Left cardiac atrium (tissue), 4 donors: ENCODE measurements at regions not wholly inside any gene's neighbourhood (a gene's known extent, or its start where the extent isn't known, plus 50 kb on each side); places are given as distances from the start of the nearest gene placed in this dataset.
A peak's percentile ranks its signal among the peaks of the same experiment; 100 is the strongest.
"Not testable (repeated sequence)": the region's sequence is repeated elsewhere in the genome, so short reads cannot be mapped to it uniquely, and the experiment has no call there.

Experiments
- ATAC-seq, 2 donors: fragments of 200-7000 bp; cut with Tn5 transposase; one replicate each; pipeline ENCODE4 v1.9.1; 2020; ENCODE audit warnings: mild to moderate bottlenecking in 2 of 2, moderate library complexity in 2 of 2
- DNase-seq: peaks from one replicate; pipeline ENCODE4 v3.0.0-alpha.2; 2020
- intact Hi-C, 2 donors: fragments of 100-400 bp; cut with DNase I; formaldehyde crosslinking; loops; one replicate each; pipeline versions ENCODE4 v1.14.1 to v1.15.1; 2022 to 2023
- donor health status: DM: no; HTN: yes; CAD: no.
- donor health status: DM: no; HTN: yes; CAD: no; lungs with severe emphysema.
- donor health status: DM: yes; HTN: yes; CAD: no.
- donor health status: Dilated cardiomyopathy.

DNA sequence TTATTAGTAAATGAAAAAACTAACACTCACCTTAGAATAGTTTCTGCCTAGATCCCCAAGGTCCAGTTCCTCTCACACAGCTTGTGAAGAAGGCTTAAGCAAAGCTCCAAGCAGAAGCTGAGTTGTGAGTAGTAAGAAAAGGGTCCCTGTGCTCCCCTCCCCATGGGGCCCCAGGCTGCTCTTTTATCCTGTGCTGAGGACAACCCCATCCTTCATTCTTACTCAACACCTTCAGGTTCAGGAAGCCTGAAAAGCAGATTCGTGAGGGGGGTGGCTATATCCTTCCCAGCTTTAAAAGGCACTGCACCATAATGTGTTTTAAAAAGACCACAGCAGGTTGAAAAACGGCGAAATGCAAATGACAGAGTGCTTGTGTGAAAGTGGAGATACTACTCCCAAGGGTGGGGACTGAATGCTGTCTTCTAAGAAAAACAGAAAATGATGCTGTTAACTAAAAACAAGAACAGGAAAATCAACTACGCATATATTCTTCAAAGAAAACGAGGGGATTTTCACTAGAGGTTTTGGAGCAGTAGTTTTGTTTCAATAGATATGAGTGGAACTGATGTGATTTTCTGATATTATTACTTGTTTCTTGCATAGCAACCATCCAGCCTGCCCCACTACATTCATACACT is 182.7 kb downstream of the KTN1 start:
- DNase-seq: no peak
- ATAC-seq: no peak
- intact Hi-C loops: no loop called here

DNA sequence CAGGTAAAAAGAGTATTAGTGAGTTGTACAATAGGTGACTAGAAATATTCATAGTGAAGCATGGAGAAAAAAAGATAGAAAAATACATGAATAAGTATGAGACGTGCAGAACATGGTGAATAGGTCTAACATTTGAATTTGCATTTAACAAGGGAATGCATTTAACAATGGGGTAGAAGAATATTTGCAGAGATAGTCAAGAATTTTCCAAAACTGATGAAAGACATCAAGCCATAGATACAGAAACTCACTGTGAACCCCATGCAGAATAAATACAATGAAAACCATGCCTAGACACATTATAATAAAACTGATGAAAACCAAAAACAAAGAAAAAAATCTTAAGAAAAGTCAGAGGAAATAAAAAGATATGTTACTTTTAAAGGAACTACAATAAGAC is 184.8 kb downstream of the KTN1 start:
- ATAC-seq (no peak), DNase-seq (no peak)
- intact Hi-C loops: no loop called here

DNA sequence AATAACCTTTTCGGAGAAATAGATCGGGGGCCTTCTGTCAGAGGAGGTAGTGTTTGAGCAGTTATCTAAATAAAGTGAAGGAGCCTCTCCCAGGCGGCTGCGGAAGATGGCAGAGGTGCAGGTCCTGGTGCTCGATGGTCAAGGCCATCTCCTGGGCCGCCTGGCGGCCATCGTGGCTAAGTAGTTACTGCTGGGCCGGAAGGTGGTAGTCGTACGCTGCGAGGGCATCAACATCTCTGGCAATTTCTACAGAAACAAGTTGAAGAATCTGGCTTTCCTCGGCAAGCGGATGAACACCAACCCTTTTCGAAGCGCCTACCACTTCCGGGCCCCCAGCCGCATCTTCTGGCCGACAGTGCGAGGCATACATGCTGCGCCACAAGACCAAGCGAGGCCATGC is 186.1 kb downstream of the KTN1 start:
- intact Hi-C loops: no loop called here
- ATAC-seq (no peak), DNase-seq (no peak)

DNA sequence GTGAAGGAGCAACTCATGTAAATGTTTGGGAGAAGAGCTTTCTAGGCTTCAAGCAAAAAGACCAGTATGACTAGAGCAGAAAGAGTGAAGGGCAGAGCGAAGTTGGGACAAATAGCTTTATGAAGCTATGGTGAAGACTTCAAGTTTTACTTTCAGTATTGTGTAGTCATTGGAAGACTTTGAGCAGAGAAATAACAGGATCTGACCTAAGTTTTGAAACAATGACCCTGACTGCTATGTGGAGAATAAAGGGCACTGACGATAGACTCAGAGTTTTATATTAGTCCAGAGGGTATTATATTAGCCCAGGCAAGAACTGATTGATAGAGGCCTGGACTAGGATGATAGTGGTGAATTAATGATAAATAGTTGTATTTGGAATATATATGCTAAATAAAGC is 187.3 kb downstream of the KTN1 start:
- intact Hi-C loops: no loop called here
- ATAC-seq: no peak
- no peak for DNase-seq

DNA sequence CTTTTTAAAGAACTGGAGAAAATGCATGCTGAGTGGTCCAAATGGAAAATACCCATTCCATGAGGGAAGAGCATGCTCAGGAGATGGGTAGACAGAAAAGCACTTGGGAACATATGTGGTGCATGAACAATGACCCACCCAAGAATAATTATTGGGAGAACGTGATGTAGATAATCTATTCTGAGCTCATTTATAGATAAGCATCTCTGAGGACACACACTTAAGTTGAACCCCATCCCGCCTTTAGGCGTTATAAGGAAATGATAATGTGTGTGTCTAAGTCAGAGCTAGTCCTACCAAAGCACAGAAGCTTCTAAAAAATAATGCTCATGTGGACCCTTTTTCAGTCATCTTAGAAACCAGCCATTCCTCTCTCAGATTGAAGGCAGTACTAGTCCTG is 189.9 kb downstream of the KTN1 start:
- no peak for DNase-seq
- no peak for ATAC-seq
- intact Hi-C loops: no loop called here

DNA sequence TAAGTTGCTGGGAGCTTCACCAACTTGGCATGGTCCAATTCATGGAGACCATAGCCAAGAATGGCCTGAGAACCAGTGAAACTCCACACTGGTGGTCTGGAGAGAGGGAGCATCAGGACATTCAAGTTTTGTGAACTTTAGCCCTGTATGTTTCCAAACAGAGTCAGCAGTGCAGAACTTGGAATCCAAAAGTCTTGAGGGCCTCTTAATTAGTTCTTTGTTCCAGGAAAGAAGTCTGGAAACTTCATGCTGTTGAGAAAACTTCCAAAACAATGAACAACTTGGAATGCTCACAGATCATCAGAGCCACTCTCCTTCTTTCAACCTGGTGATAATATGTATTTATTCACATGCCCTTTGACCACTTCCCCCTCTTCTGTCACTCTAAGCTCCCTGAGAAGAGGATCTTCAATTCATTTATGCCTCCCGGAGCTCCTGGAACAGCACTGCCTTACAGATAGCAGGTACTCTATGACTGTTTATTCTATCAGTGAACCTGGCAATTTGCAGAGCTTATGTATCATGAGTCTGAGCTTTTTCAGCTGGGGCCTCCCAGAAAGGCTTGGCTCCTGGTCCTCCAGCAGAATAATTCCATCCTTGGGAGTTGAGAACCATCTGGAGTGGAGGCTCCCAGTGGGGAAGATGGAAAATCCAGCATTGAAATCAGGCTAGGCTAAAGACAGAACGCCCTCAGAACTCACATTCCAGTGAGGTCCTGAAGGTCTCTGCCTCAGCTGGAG is 191.4 kb downstream of the KTN1 start:
- intact Hi-C loops: no loop called here
- DNase-seq: no peak
- ATAC-seq: peak; percentile 27 to 47

DNA sequence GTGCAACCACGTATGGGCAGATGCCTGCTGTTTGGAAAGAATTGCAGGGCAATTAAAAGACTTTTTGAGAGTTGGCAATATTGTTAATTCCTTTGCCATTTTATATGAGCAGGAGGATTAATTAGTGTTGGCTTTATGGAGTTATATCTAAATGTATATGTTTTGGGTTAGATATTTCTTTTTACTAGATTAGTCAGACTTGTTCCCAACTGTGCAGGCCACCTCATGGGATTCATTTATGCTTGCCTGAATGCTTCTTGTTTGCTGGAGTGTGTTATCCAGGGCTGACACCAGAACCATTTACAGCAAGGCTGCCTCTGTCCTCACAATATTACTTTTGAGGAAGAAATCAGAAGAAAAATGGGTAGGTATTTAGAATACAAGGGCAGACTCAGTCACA is 192.5 kb downstream of the KTN1 start:
- intact Hi-C loops: no loop called here
- ATAC-seq (no peak), DNase-seq (no peak)

DNA sequence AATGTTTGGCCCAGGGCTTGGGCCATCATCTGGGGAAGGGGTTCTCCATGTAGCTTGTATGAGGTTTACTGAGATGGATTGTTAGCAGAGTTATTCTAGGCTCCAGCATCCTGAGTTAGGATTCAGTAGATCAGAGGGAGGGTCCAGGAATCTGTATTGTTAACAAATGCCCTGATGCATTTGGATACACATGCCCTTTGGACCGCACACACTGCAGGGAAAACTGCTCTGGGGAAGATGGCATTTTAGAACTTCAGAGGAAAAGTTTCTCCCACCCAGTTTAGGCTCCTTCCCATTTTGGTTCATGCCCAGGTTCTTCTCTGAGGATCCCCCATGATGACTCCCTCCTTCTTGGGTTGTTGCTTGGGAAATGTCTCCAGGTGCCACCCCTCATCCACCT is 193.3 kb downstream of the KTN1 start:
- DNase-seq (no peak), ATAC-seq (no peak)
- intact Hi-C loops: no loop called here

DNA sequence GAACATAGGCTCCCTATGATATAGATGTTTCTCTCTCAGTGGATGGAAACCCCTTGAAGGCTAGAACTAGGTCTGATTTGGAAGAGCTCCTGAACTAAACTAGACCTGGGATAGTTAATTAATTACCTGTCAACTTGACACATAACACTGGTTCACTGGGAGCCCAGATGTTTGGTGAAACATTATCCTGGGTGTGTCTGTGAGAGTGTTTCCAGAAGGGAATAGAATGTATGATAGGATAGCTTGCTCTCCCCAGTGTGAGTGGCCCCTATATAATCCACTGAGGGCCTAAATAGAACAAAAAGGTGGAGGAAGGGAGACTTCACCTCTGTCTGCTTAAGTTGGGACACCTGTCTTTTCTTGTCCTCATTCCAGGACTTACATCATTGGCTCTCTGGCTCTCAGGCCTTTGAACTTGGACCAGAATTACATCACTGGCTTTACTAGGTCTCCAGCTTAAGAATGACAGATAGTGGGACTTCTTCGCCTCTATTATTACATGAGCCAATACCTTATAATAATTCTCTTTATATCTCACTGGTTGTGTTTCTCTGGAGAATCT is 194.1 kb downstream of the KTN1 start:
- intact Hi-C loops: no loop called here
- ATAC-seq (no peak), DNase-seq (no peak)

DNA sequence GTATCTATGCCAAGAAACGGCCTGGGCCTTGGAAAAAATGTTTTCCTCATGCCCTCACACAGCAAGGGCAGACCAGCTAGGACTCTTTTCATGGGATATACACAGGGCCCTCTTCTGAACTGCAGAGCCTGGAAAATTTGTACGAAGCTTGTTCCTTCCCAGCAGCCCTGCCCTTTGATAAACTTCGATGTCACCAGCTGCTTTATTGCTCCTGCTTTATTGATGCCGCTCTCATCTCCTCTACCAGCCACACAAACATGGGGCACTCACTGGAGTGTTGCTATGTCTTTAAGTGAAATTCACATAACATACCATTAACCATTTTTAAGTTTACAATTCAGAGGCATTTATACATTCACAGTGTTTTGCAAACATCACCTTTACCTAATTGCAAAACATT is 197.9 kb downstream of the KTN1 start:
- intact Hi-C loops: no loop called here
- no peak for ATAC-seq
- DNase-seq: no peak

DNA sequence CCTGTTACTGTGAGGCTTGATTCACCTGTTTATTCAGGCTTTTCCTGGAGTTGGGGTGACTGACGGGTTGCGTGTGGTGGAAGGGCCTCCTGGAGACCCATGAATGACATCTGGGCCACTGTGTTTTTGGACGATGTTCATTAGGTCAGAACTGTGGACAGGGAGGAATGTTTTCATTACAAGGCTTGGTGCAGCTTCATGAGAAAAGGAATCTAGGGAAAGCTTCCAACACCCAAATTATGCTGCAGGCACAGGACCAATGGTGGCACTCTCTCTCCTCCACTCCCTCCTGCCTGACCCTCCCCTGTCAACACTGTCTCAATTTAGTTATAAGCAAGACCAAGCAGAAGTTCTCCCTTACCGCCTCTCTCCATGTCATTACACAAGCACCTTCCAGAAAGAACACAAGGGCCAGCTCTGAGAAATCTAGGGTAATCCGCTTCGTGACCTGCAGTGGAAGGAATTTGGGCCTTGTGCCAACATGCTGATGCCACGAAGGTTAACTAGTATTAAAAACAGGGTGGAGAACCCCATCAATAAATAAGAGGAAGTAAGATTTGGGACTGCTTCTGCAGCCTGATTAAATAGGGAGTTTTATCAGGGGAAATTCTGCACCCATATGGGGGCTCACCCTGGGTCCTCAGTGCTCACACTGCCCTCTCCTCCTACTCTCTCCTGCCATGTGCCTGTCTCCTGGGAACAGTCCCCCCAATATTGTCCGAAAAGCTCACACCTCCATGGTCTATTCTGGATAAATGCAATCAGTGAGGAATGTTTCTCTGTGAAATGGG is 200.3 kb downstream of the KTN1 start:
- intact Hi-C loops: no loop called here
- DNase-seq: peak; percentile 78
- ATAC-seq: peak; percentile 91 to 97

DNA sequence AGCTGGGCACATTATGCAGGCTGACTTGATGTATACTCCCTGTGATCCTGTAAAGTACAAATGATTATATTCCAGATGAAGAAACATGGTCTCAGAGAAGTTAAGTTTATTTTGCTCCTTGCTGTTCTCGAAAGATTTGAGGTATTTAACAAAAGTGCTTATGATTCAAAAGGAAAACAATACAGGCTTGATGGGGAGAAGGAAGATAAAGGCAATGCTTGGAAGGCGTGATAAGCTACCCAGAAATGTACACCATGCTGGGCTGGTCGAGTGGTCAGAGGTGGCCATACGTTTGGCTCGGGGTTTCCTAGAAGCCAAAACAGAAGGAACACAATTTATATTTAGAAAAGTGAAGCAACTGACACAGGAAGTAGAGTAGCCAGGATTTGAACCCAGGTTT is 201.0 kb downstream of the KTN1 start:
- intact Hi-C loops: no loop called here
- DNase-seq: no peak
- ATAC-seq: no peak

DNA sequence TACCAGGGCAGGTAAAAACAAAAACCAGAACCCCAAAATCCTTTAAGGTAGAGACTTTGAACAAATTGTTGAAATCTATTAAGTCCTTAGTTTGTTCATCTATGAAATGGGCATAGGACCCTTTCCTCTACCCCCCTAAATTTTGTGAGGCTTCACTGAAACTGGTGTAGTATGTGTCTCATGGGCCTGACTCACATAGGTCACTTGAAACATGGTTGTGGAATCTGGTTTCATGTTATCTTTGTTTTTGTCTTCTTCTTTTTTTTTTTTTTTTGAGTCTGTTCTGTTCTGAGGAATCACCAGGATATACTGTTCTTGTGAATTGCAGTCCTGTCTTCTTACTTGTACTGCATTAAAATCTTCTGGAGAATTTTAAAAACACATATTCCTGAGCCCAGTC is 202.2 kb downstream of the KTN1 start:
- DNase-seq (no peak), ATAC-seq (no peak)
- intact Hi-C loops: no loop called here

DNA sequence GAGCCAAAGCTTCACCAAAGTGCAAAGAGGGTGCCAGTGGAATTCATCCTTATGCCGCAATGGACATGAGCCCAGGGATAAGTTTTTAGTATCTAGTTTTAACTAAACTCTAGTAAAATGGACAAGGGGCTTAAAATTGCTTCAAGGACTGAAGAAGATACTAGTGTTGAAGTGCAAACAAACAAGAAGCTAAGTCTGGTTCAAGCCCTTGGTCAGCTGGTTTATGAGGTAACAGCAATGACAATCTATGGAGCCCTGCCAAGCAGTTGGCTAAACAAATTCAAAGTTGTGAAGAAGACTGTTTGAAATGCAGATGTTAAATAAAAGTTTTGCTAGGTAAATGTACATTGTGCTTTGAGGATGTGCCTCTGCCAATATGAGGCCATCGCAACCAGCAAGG is 209.4 kb downstream of the KTN1 start:
- DNase-seq (no peak), ATAC-seq (no peak)
- intact Hi-C loops: no loop called here

DNA sequence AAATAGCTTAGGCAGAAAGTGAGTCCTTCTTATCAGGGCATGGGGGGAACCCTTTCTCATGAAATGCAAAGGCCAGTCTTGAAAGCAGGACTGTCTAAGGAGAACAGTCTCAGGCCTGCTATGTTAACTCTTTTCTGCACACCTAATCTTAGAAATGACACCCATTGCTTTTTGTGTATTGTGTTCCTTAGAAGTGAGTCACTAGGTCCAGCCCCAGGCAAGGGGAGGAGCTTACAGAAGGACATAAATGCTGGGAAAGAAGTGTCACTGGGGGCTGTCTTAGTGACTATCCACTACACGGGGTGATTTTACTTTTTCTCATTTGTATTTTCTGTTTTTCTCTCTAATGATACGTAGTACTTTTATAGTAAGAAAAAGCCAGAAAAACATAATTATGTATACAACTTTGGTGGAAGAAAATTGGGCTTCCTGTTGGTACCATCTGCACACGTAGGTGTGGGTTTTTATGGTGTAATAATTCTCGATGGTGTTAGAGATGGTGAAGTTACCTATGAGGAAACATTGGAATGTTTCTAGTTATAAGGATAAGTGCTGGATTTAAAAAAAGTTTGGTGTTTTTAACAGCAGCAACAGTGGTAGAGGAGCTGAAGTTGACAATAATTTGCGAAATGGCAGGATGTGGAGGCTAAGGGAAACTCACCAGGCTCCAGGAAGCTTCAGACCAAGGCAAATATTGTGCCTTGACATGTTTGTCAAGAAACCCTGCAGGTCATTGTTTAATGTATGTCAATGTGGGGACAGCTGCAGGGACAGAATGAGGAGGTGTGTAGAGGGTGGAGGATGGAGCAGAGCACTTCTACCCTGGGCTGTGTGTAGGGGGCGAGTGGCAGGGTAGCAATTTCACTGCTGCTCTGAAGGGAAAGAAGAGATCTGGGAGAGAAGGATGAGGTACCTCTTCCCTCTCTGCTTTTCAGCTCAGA is 214.9 kb downstream of the KTN1 start:
- DNase-seq: no peak
- ATAC-seq: no peak
- intact Hi-C loops: no loop called here

DNA sequence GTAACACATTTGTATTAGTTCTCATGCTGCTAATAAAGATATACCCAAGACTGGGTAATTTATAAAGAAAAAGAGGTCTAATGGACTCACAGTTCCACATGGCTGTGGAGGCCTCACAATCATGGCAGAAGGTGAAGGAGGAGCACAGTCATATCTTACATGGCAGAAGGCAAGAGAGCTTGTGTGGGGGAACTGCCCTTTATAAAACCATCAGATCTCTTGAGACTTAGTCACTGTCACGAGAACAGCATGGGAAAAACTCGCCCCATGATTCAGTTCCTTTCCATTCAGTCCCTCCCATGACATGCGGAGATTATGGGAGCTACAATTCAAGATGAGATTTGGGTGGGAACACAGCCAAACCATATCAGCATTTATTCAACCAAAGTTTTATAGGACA is 216.5 kb downstream of the KTN1 start:
- ATAC-seq, DNase-seq, intact Hi-C loops: not testable (repeated sequence)

DNA sequence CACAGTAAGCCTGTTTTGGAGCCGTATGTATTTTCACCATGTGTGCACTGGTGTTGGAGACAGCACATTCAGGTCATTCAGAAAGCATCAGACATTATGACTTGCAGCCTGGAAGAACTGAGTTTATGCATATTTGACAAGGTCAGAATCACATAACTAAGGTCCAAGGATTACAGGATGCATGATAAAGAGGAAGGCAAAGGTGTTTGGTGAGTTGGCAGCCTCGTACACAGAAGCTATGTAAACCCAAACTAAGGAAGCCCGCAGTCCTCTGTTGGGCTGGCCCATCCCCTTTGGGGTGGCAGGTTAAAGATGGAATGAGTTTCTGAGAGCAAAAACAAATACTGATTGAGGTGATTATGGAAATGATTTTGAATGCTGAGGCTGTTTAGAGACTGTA is 218.4 kb downstream of the KTN1 start:
- no peak for ATAC-seq
- intact Hi-C loops: no loop called here
- DNase-seq: no peak

DNA sequence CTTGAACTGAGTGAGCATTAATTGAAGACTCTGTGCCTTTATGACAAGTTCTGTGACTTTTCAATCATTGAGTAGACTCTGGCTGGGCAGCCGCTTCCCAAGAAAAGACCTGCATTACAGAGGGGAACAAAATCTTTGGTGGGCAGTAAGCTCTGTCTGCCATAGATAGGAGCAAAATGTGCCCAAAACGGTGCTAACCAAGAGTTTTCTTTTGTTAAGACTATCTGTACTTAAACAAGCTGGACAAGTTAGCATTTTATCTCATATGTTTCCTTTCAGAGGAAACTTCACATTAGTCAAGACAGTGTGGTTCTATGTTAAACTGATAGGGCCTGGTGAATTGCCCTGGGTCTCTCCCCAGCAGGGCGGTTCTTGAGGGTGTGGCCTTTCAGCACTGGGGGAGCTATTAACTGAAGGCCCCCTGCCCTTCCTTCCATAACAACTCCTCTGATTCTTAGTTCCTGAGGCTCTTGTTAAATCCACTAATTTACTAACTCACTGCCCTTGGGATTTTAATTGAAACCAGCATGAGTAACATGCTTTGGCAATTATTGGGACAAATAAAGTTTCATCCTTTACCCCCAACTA is 219.6 kb downstream of the KTN1 start:
- peak in 1 of 2 donors; percentile 48 for ATAC-seq
- DNase-seq: no peak
- intact Hi-C loops: no loop called here
